GM19397 (cell line): ENCODE measurements at regions not wholly inside any gene's neighbourhood (a gene's known extent, or its start where the extent isn't known, plus 50 kb on each side); places are given as distances from the start of the nearest gene placed in this dataset.

Source experiments
- ATAC-seq: cut with Tn5 transposase; IDR thresholded peaks from one replicate; pipeline ENCODE4 v1.9.1; 2021; ENCODE audit warnings: mild to moderate bottlenecking, moderate library complexity; ENCODE audit not compliant: unreplicated experiment

GRCh38 chr13:99617474-99618255 lies 116.4 kb downstream of the TM9SF2 start:
- no peak for ATAC-seq

DNA sequence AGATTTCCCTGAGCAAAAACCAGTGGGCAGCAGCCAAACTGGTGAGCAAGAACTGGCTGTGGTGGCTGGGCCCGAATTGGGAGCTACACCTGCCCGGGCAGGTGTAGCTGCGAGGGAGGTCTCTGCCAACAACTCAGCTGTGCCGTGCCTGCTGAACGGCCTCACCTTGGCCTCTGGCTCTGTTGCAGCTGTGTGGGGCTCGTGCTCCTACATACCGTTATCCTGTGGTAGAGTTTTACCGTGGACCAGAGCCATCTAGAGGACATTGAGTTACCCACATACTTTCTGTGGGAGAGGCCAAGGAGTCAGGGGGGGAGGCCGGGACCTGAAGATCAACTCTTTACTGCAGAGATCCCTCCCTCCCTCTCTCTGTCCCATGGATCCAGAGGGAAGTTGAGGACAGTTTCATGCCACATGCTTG lies 113.2 kb downstream of the TM9SF2 start:
- ATAC-seq, result peak; percentile 74
